GM19397 (cell line): ENCODE measurements at regions not wholly inside any gene's neighbourhood (a gene's known extent, or its start where the extent isn't known, plus 50 kb on each side); places are given as distances from the start of the nearest gene placed in this dataset.

Experiments
- ATAC-seq: cut with Tn5 transposase; IDR thresholded peaks from one replicate; pipeline ENCODE4 v1.9.1; 2021; ENCODE audit warnings: mild to moderate bottlenecking, moderate library complexity; ENCODE audit not compliant: unreplicated experiment

- ATAC-seq, result no peak
These were observed 212.1 kb upstream of the PHACTR1 start for GRCh38 chr6:12504325-12504966.

- no peak for ATAC-seq
These were observed 211.1 kb upstream of the PHACTR1 start for GRCh38 chr6:12505486-12505885.

- ATAC-seq, result no peak
These were observed 210.4 kb upstream of the PHACTR1 start for GRCh38 chr6:12506159-12506558.

- no peak for ATAC-seq
These were observed 208.9 kb upstream of the PHACTR1 start for GRCh38 chr6:12507636-12508035.

- no peak for ATAC-seq
These were observed 208.0 kb upstream of the PHACTR1 start for GRCh38 chr6:12508553-12508952.

- no peak for ATAC-seq
These were observed 207.5 kb upstream of the PHACTR1 start for GRCh38 chr6:12509060-12509459.

- ATAC-seq, result no peak
These were observed 200.5 kb upstream of the PHACTR1 start for GRCh38 chr6:12516070-12516469.

GRCh38 chr6:12522347-12522746 lies 194.2 kb upstream of the PHACTR1 start:
- ATAC-seq, result peak; percentile 53

GRCh38 chr6:12523726-12524125 lies 192.8 kb upstream of the PHACTR1 start:
- no peak for ATAC-seq

- ATAC-seq, result no peak
These were observed 191.3 kb upstream of the PHACTR1 start for GRCh38 chr6:12525276-12525675.

- no peak for ATAC-seq
These were observed 189.2 kb upstream of the PHACTR1 start for GRCh38 chr6:12527339-12527738.

- no peak for ATAC-seq
These were observed 188.4 kb upstream of the PHACTR1 start for GRCh38 chr6:12528136-12528535.

GRCh38 chr6:12528581-12529363 lies 187.8 kb upstream of the PHACTR1 start:
- ATAC-seq, result no peak

- ATAC-seq, result no peak
These were observed 187.1 kb upstream of the PHACTR1 start for GRCh38 chr6:12529364-12530019.

GRCh38 chr6:12530345-12530744 lies 186.2 kb upstream of the PHACTR1 start:
- ATAC-seq, result no peak

- no peak for ATAC-seq
These were observed 183.0 kb upstream of the PHACTR1 start for GRCh38 chr6:12533586-12533985.

- ATAC-seq, result no peak
These were observed 182.3 kb upstream of the PHACTR1 start for GRCh38 chr6:12534069-12534853.

GRCh38 chr6:12535586-12536314 lies 180.8 kb upstream of the PHACTR1 start:
- ATAC-seq, result no peak

- ATAC-seq, result no peak
These were observed 180.2 kb upstream of the PHACTR1 start for GRCh38 chr6:12536416-12536815.

GRCh38 chr6:12537389-12537788 lies 179.2 kb upstream of the PHACTR1 start:
- no peak for ATAC-seq
